HEK293 (cell line): ENCODE measurements at regions not wholly inside any gene's neighbourhood (a gene's known extent, or its start where the extent isn't known, plus 50 kb on each side); places are given as distances from the start of the nearest gene placed in this dataset.

Source experiments
- CTCF ChIA-PET: fragments of 350-600 bp; formaldehyde crosslinking; extraction: SDS; loops from one replicate; lab custom pipeline; 2021; ENCODE audit warnings: antibody characterized with exemption; lab: Yijun Ruan, JAX
- POLR2A ChIA-PET: fragments of 300-600 bp; formaldehyde crosslinking; extraction: SDS; loops from one replicate; lab custom pipeline; 2020; ENCODE audit warnings: antibody characterized with exemption, inconsistent platforms; lab: Yijun Ruan, JAX
- H3K27ac ChIP-seq: fragments of 200-500 bp; sonication (Bioruptor generic); 2 replicates; pipeline ENCODE4 v1.5.1; 2014; ENCODE audit warnings: low read depth, low read length, control low read depth, inconsistent platforms; ENCODE audit errors: extremely low read depth
- H3K36me3 ChIP-seq, 2 experiments: fragments of 200-500 bp in 1 of 2; sonication (Bioruptor generic) in 1 of 2; 1 replicate in 1 of 2; 2 replicates in 1 of 2; pipeline ENCODE4 v1.5.1; 2014 to 2017; ENCODE audit warnings: inconsistent platforms in 2 of 2, low read length in 2 of 2; ENCODE audit not compliant: control insufficient read depth in 2 of 2, insufficient read depth in 1 of 2
- H3K4me1 ChIP-seq: fragments of 200-500 bp; sonication (Bioruptor generic); 2 replicates; pipeline ENCODE4 v1.5.1; 2014; ENCODE audit warnings: mild to moderate bottlenecking, low read length, inconsistent platforms; ENCODE audit not compliant: control insufficient read depth, insufficient read depth
- H3K4me3 ChIP-seq: 2 replicates; pipeline ENCODE4 v1.5.1; 2011; ENCODE audit warnings: low read depth, mild to moderate bottlenecking, control low read depth, low read length, moderate library complexity
- H3K9me3 ChIP-seq: fragments of 200-500 bp; sonication (Bioruptor generic); 2 replicates; pipeline ENCODE4 v1.5.1; 2014; ENCODE audit warnings: low read depth, low read length, inconsistent platforms; ENCODE audit not compliant: control insufficient read depth, insufficient read depth
- EGR2 ChIP-seq: fragments of 450-650 bp; formaldehyde crosslinking; IDR thresholded peaks from 2 replicates; pipeline ENCODE4 v1.5.1; 2016; ENCODE audit warnings: low read depth, missing biosample characterization, missing genetic modification characterization
- FEZF1 ChIP-seq: fragments of 450-650 bp; formaldehyde crosslinking; IDR thresholded peaks from 2 replicates; pipeline ENCODE4 v1.5.1; 2016; ENCODE audit warnings: missing biosample characterization, missing genetic modification characterization
- HOXC10 ChIP-seq: sonication (generic); formaldehyde crosslinking; IDR thresholded peaks from 2 replicates; pipeline ENCODE4 v1.8.1; 2023; ENCODE audit warnings: mild to moderate bottlenecking, missing genetic modification reagents
- MYNN ChIP-seq: fragments of 450-650 bp; formaldehyde crosslinking; IDR thresholded peaks from 2 replicates; pipeline ENCODE4 v1.5.1; 2016; ENCODE audit warnings: missing biosample characterization, missing genetic modification characterization, borderline replicate concordance
- ZBTB20 ChIP-seq: fragments of 450-650 bp; formaldehyde crosslinking; IDR thresholded peaks from 2 replicates; pipeline ENCODE4 v1.5.1; 2016; ENCODE audit warnings: missing biosample characterization, missing genetic modification characterization
- ZBTB21 ChIP-seq: fragments of 450-650 bp; formaldehyde crosslinking; IDR thresholded peaks from 2 replicates; pipeline ENCODE4 v1.5.1; 2017; ENCODE audit warnings: missing biosample characterization, missing genetic modification characterization
- ZBTB49 ChIP-seq: fragments of 450-650 bp; formaldehyde crosslinking; IDR thresholded peaks from 2 replicates; pipeline ENCODE4 v1.5.1; 2016; ENCODE audit warnings: missing biosample characterization, missing genetic modification characterization, low read depth
- ZNF133 ChIP-seq: fragments of 450-650 bp; formaldehyde crosslinking; IDR thresholded peaks from 2 replicates; pipeline ENCODE4 v1.5.1; 2016; ENCODE audit warnings: missing biosample characterization, missing genetic modification characterization
- ZNF362 ChIP-seq: fragments of 450-650 bp; formaldehyde crosslinking; IDR thresholded peaks from 2 replicates; pipeline ENCODE4 v1.5.1; 2016; ENCODE audit warnings: missing biosample characterization, missing genetic modification characterization
- ZNF473 ChIP-seq: fragments of 450-650 bp; formaldehyde crosslinking; IDR thresholded peaks from 2 replicates; pipeline ENCODE4 v1.5.1; 2017; ENCODE audit warnings: missing biosample characterization, missing genetic modification characterization
- ZNF596 ChIP-seq: fragments of 450-650 bp; IDR thresholded peaks from 2 replicates; pipeline ENCODE4 v1.5.0; 2018; ENCODE audit warnings: missing biosample characterization, mild to moderate bottlenecking, missing genetic modification characterization, moderate library complexity
- ZNF654 ChIP-seq: fragments of 450-650 bp; formaldehyde crosslinking; IDR thresholded peaks from 2 replicates; pipeline ENCODE4 v1.5.1; 2016; ENCODE audit warnings: low read depth, missing biosample characterization, missing genetic modification characterization
- ZNF792 ChIP-seq: fragments of 450-650 bp; formaldehyde crosslinking; IDR thresholded peaks from 2 replicates; pipeline ENCODE4 v1.5.1; 2016; ENCODE audit warnings: missing biosample characterization, missing genetic modification characterization
- TF ChIP-seq, protein P1 (sequence below): fragments of 450-650 bp; formaldehyde crosslinking; IDR thresholded peaks from 2 replicates; pipeline ENCODE4 v1.5.1; 2017; ENCODE audit warnings: missing biosample characterization, missing genetic modification characterization
- TF ChIP-seq, protein P2 (sequence below): fragments of 450-650 bp; formaldehyde crosslinking; IDR thresholded peaks from 2 replicates; pipeline ENCODE4 v1.5.1; 2017; ENCODE audit warnings: missing biosample characterization, missing genetic modification characterization
- TF ChIP-seq, protein P3 (sequence below): fragments of 450-650 bp; formaldehyde crosslinking; IDR thresholded peaks from 2 replicates; pipeline ENCODE4 v1.5.1; 2016; ENCODE audit warnings: missing biosample characterization, missing genetic modification characterization
- TF ChIP-seq, protein P4 (sequence below): fragments of 450-650 bp; formaldehyde crosslinking; IDR thresholded peaks from 2 replicates; pipeline ENCODE4 v1.5.1; 2016; ENCODE audit warnings: missing biosample characterization, missing genetic modification characterization
- TF ChIP-seq, protein P5 (sequence below): fragments of 450-650 bp; formaldehyde crosslinking; IDR thresholded peaks from 2 replicates; pipeline ENCODE4 v1.5.1; 2017; ENCODE audit warnings: missing biosample characterization, mild to moderate bottlenecking, missing genetic modification characterization, moderate library complexity

GRCh38 chr13:26914624-26915023 lies 154.0 kb upstream of the GPR12 start (continued):
- TF ChIP-seq, protein P1, sequence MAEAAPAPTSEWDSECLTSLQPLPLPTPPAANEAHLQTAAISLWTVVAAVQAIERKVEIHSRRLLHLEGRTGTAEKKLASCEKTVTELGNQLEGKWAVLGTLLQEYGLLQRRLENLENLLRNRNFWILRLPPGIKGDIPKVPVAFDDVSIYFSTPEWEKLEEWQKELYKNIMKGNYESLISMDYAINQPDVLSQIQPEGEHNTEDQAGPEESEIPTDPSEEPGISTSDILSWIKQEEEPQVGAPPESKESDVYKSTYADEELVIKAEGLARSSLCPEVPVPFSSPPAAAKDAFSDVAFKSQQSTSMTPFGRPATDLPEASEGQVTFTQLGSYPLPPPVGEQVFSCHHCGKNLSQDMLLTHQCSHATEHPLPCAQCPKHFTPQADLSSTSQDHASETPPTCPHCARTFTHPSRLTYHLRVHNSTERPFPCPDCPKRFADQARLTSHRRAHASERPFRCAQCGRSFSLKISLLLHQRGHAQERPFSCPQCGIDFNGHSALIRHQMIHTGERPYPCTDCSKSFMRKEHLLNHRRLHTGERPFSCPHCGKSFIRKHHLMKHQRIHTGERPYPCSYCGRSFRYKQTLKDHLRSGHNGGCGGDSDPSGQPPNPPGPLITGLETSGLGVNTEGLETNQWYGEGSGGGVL (tag by site-specific recombination): no peak
- TF ChIP-seq EGR2 (tag by site-specific recombination): no peak

DNA sequence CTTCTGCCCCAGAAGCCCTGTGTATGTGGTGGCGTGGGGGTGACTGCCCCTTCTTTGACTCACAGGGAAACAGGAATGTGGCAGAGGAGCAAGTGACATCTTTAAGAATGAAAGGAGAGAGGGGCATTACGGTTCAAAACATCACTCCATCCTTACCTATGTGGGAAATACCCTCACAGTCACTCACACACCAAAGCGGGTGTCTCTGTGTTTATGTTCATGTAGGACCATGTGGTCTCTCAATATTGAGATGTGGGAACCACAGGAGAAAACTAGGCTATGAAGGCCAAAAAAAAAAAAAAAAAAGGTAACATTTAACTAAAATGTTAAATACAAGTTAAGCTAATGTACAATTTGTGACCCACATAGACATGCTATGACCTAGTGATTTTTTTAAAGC lies 153.6 kb upstream of the GPR12 start:
- ChIA-PET POLR2A (interaction anchor here (0.7 kb wide), 1 partner anchor 104 kb away, joined by 3 read pairs; no protein-coding TSS in a partner anchor), CTCF (interaction anchor here (0.6 to 1.3 kb wide), 4 partner anchors 16 to 954 kb away, joined by 3 read pairs; no protein-coding TSS in a partner anchor)
- no peak overlapping the region for H3K27ac ChIP-seq
- H3K36me3 ChIP-seq: no peaks in the 10 kb centered on the region
- H3K4me3 ChIP-seq: no peak overlapping the region
- TF ChIP-seq, protein P2, sequence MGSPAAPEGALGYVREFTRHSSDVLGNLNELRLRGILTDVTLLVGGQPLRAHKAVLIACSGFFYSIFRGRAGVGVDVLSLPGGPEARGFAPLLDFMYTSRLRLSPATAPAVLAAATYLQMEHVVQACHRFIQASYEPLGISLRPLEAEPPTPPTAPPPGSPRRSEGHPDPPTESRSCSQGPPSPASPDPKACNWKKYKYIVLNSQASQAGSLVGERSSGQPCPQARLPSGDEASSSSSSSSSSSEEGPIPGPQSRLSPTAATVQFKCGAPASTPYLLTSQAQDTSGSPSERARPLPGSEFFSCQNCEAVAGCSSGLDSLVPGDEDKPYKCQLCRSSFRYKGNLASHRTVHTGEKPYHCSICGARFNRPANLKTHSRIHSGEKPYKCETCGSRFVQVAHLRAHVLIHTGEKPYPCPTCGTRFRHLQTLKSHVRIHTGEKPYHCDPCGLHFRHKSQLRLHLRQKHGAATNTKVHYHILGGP (tag by site-specific recombination): no peak
- TF ChIP-seq, protein P3, sequence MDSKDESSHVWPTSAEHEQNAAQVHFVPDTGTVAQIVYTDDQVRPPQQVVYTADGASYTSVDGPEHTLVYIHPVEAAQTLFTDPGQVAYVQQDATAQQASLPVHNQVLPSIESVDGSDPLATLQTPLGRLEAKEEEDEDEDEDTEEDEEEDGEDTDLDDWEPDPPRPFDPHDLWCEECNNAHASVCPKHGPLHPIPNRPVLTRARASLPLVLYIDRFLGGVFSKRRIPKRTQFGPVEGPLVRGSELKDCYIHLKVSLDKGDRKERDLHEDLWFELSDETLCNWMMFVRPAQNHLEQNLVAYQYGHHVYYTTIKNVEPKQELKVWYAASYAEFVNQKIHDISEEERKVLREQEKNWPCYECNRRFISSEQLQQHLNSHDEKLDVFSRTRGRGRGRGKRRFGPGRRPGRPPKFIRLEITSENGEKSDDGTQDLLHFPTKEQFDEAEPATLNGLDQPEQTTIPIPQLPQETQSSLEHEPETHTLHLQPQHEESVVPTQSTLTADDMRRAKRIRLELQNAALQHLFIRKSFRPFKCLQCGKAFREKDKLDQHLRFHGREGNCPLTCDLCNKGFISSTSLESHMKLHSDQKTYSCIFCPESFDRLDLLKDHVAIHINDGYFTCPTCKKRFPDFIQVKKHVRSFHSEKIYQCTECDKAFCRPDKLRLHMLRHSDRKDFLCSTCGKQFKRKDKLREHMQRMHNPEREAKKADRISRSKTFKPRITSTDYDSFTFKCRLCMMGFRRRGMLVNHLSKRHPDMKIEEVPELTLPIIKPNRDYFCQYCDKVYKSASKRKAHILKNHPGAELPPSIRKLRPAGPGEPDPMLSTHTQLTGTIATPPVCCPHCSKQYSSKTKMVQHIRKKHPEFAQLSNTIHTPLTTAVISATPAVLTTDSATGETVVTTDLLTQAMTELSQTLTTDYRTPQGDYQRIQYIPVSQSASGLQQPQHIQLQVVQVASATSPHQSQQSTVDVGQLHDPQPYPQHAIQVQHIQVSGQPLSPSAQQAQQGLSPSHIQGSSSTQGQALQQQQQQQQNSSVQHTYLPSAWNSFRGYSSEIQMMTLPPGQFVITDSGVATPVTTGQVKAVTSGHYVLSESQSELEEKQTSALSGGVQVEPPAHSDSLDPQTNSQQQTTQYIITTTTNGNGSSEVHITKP (tag by site-specific recombination): no peak
- TF ChIP-seq ZBTB20 (tag by site-specific recombination) (no peak), ZNF133 (tag by site-specific recombination) (no peak), ZNF792 (tag by site-specific recombination) (no peak), HOXC10 (CRISPR knock-in tag) (no peak), ZBTB21 (tag by site-specific recombination) (no peak), ZNF473 (tag by site-specific recombination) (no peak), ZNF654 (tag by site-specific recombination) (no peak), ZNF596 (tag by site-specific recombination) (no peak)
- TF ChIP-seq, protein P4, sequence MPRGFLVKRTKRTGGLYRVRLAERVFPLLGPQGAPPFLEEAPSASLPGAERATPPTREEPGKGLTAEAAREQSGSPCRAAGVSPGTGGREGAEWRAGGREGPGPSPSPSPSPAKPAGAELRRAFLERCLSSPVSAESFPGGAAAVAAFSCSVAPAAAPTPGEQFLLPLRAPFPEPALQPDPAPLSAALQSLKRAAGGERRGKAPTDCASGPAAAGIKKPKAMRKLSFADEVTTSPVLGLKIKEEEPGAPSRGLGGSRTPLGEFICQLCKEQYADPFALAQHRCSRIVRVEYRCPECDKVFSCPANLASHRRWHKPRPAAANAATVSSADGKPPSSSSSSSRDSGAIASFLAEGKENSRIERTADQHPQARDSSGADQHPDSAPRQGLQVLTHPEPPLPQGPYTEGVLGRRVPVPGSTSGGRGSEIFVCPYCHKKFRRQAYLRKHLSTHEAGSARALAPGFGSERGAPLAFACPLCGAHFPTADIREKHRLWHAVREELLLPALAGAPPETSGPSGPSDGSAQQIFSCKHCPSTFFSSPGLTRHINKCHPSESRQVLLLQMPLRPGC (tag by site-specific recombination): no peak
- H3K4me1 ChIP-seq: no peaks in the 10 kb centered on the region
- H3K9me3 ChIP-seq: no peaks in the 10 kb centered on the region

DNA sequence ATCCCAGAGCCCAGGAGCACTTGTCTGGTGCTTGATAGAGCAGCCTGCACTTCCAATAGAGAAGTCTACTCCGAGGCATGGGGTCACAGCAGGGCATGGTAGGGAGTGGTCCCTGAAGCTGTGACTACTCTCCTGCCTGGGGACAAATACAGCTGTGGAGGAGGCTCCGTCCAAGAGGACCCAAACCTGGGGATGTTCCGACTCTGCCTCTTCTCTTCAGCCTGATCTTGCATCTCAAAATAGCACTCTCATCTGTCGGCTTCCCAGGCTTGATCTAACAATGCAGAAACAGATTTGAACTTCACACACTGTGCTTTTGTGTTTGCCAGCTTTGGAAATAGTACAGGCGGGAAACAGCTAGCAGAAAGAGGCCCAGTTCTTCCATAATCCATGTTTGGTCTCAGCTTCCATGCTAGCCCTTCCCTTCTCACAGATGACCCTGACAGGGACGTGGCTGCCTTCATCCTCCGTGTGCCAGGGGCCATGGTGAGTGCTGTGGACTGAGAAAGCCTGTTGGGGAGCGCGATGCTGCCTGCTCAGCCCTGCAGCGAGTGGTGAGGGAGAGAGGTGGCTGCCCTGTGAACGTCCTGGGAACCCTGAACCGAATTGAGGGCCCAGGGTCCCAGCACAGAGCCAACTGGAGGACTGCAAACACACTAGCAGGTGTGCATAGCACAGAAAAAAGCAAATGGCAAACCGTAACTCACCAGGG lies 150.3 kb upstream of the GPR12 start:
- ChIA-PET CTCF (interaction anchor here (0.6 kb wide), 1 partner anchor 451 kb away, joined by 3 read pairs; no protein-coding TSS in a partner anchor), POLR2A (no interaction called here)
- Histone ChIP-seq H3K9me3 (no peaks in the 10 kb centered on the region), H3K4me3 (no peak overlapping the region), H3K36me3 (no peaks in the 10 kb centered on the region), H3K27ac (no peak overlapping the region), H3K4me1 (no peaks in the 10 kb centered on the region)
- TF ChIP-seq MYNN (no peak), ZNF362 (tag by site-specific recombination) (no peak), ZBTB49 (no peak), FEZF1 (no peak)
- TF ChIP-seq, protein P5, sequence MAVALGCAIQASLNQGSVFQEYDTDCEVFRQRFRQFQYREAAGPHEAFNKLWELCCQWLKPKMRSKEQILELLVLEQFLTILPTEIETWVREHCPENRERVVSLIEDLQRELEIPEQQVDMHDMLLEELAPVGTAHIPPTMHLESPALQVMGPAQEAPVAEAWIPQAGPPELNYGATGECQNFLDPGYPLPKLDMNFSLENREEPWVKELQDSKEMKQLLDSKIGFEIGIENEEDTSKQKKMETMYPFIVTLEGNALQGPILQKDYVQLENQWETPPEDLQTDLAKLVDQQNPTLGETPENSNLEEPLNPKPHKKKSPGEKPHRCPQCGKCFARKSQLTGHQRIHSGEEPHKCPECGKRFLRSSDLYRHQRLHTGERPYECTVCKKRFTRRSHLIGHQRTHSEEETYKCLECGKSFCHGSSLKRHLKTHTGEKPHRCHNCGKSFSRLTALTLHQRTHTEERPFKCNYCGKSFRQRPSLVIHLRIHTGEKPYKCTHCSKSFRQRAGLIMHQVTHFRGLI (tag by site-specific recombination): no peak
